Fibroblast of villous mesenchyme (primary cell): ENCODE measurements at regions not wholly inside any gene's neighbourhood (a gene's known extent, or its start where the extent isn't known, plus 50 kb on each side); places are given as distances from the start of the nearest gene placed in this dataset.

Experiments used
- DNase-seq: peaks from one replicate; pipeline ENCODE4 v3.0.0-alpha.2; 2010; ENCODE audit warnings: low read depth
- H3K4me3 ChIP-seq: 2 replicates; pipeline ENCODE4 v1.5.1; 2011; ENCODE audit warnings: low read depth, mild to moderate bottlenecking, low read length
- TF ChIP-seq, protein P1 (sequence below): IDR thresholded peaks from 2 replicates; pipeline ENCODE4 v1.5.1; 2012; ENCODE audit warnings: low read depth, mild to moderate bottlenecking, low read length; ENCODE audit not compliant: insufficient read depth

DNA sequence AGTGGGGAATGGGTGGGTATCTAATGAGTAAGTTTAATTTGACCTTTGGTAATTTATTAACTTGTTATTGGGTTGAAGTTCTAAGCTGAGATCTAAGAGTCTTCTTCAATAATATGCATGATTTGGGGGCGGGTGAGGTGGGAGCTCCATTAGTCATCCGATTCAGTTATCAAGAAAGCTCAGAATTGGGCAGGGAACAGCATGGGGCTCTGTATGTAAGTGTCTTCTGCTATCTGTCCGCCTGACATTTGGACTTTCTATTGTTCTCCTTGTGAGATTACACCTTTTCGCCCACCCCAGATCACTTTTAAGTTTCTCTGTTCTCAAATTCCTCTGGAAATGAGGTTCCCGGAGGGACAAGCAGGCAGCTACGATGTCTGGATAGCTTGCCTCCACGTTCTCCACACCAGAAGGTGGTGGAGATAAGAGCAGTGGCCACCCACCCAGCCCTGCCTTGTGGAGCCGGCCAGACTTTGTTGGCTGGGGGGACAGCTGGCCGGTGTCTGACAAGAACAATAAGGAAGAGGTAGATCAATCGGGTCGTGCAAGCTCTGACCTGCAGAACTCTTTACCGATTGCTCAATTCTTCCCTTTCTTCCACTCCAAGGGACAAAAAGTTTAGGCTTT, 75.5 kb upstream of the GATA6 start:
- H3K4me3 ChIP-seq: no peak overlapping the region
- no peak for DNase-seq
- TF ChIP-seq, protein P1, sequence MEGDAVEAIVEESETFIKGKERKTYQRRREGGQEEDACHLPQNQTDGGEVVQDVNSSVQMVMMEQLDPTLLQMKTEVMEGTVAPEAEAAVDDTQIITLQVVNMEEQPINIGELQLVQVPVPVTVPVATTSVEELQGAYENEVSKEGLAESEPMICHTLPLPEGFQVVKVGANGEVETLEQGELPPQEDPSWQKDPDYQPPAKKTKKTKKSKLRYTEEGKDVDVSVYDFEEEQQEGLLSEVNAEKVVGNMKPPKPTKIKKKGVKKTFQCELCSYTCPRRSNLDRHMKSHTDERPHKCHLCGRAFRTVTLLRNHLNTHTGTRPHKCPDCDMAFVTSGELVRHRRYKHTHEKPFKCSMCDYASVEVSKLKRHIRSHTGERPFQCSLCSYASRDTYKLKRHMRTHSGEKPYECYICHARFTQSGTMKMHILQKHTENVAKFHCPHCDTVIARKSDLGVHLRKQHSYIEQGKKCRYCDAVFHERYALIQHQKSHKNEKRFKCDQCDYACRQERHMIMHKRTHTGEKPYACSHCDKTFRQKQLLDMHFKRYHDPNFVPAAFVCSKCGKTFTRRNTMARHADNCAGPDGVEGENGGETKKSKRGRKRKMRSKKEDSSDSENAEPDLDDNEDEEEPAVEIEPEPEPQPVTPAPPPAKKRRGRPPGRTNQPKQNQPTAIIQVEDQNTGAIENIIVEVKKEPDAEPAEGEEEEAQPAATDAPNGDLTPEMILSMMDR: no peak

DNA sequence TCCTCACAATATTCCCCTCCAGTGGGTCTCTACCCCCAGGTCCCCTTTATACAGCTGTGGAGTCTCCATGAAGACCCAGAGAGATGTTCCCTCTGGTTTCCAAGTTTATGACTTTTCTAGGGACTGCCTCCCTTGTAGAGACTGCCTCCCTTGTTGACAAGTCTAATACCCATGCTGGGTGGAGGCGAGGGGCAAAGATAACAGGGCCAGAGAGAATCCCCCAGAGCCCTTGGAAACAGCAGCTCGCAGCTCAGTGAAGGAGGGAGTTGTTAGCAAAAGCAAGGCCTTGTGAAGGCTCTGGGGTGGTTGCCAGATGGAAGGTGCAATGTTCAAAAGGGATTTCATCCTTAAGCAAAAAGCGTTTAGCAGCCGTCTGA, 75.0 kb upstream of the GATA6 start:
- no peak for DNase-seq
- no peak overlapping the region for H3K4me3 ChIP-seq
- TF ChIP-seq, protein P1: no peak

DNA sequence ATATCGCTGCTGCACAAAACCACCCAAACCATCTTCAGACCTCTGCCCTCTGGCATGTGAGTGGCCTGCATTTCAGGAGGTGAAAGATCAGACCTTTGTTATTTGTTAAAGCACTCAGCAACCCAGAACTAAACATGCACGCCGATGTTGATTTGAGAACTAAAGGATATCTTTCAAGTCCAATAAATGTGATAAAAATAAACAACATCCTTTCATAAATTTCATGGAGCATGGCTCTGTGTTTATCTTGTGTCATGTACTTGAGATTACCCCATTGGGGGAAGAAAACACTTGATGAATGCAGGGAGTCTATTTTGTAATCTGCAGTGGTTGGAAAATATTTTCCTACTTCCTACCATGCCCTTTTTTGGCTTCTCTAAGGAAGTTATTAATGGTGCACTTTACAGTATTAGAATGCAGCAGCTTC, 70.8 kb upstream of the GATA6 start:
- no peak overlapping the region for H3K4me3 ChIP-seq
- peak; percentile 51 for DNase-seq
- TF ChIP-seq, protein P1: no peak

DNA sequence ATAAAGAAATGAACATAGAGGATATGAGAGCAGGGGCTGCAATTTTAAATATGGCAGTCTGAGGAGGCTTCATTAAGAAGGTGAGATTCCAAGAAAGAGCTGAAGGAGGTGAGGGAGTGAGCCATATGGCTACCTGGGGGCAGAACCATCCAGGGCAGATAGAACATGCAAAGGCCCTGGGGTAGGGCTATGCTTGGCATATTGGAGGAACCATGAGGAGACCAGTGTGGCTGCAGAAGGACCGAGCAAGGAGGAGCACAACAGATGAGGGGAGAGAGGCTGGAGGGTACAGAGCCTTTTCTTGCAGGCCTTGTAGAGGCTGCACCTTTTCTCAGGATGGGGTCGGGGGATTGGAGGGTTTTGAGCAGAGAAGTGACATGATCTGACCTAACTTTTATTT, 69.5 kb upstream of the GATA6 start:
- TF ChIP-seq, protein P1: no peak
- no peak overlapping the region for H3K4me3 ChIP-seq
- DNase-seq: no peak

DNA sequence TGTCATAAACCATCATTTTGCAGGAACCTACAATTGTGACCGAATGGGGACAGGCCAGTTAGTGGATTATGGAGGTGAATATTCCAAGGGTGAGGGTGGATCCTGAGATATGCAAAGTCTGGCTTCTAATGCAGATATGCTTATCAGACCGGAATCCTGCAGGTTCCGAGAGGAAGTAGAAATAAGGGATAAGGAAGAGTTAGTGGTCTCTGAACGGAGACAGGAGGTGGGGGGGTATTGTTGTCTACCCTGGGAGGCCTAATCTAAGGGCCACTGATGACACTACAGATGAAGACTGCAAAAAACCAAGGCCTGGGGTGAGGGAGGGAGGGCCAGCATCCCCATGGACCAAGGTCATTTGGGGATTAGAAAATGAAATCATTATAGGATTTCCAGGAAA, 67.7 kb upstream of the GATA6 start:
- no peak overlapping the region for H3K4me3 ChIP-seq
- TF ChIP-seq, protein P1: no peak
- DNase-seq: no peak

DNA sequence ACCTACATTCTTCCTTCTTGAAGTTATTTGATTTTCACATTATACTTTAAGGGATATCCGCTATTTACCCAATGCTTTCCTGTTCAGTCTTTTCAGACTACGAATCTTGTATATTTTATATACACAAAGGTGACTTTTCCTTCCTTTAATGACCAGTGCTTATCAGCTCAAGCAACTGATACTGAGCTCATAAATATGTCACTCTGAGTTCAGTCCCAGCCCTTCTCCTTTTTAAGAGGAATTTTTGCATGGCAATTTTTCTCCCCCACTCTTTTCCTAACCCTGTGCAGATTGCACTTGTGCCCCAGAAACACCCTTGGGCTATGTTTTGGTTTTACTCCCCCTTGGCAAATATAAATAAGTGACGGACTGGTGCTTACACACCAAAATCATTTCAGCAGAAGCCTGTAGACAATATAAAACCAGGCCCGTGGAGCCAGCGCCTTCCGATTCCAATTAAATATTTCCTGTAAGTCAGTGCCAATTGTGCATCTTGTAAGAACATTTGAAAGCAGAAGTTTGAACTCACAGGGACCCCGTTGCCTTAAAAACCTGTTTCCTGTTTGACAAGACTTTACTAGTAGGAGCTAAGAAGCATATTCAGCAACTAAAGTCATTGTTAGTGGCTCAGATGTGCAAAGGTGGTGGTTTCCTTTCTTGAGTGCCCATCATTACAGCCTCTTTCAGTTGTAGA, 66.3 kb upstream of the GATA6 start:
- no peak for DNase-seq
- TF ChIP-seq, protein P1: no peak
- no peak overlapping the region for H3K4me3 ChIP-seq
